Calu3 (cell line): ENCODE measurements at regions not wholly inside any gene's neighbourhood (a gene's known extent, or its start where the extent isn't known, plus 50 kb on each side); places are given as distances from the start of the nearest gene placed in this dataset.

Source experiments
- BruUV-seq: library from RNA; stranded (reverse); fragments of 400-500 nt; replicated peaks from 2 replicates; lab custom pipeline; 2021; lab: Mats Ljungman, UMichigan
- CTCF ChIA-PET: fragments of 300-600 bp; sonication (Branson Sonifier 250); formaldehyde crosslinking; loops from one replicate; lab custom pipeline; 2022; ENCODE audit warnings: antibody characterized with exemption; lab: Charles Lee
- DNase-seq: peaks from one replicate; pipeline ENCODE4 v3.0.0; 2022
- H3K27ac Mint-ChIP-seq: one replicate; pipeline ENCODE4 v1.8.0; 2022; ENCODE audit warnings: mixed read lengths; ENCODE audit not compliant: unreplicated experiment
- H3K27me3 Mint-ChIP-seq: one replicate; pipeline ENCODE4 v1.8.0; 2022; ENCODE audit warnings: mixed read lengths; ENCODE audit not compliant: unreplicated experiment
- H3K36me3 Mint-ChIP-seq: one replicate; pipeline ENCODE4 v1.8.0; 2022; ENCODE audit warnings: mild to moderate bottlenecking, moderate library complexity, mixed read lengths; ENCODE audit not compliant: insufficient read depth, unreplicated experiment
- H3K4me1 Mint-ChIP-seq: one replicate; pipeline ENCODE4 v1.8.0; 2022; ENCODE audit warnings: mild to moderate bottlenecking, low read depth, mixed read lengths; ENCODE audit not compliant: unreplicated experiment
- H3K4me3 Mint-ChIP-seq: one replicate; pipeline ENCODE4 v1.8.0; 2022; ENCODE audit warnings: mild to moderate bottlenecking, low read depth, moderate library complexity, mixed read lengths; ENCODE audit not compliant: unreplicated experiment
- H3K9me3 Mint-ChIP-seq: one replicate; pipeline ENCODE4 v1.8.0; 2022; ENCODE audit warnings: low read depth, mixed read lengths; ENCODE audit not compliant: unreplicated experiment
- CTCF ChIP-seq: fragments of 200-600 bp; IDR thresholded peaks from one replicate; pipeline ENCODE4 v1.8.0; 2022; ENCODE audit warnings: antibody characterized with exemption; ENCODE audit not compliant: unreplicated experiment
- intact Hi-C: fragments of 100-400 bp; cut with micrococcal nuclease; formaldehyde crosslinking; loops from one replicate; pipeline ENCODE4 v1.10.0; 2022; ENCODE audit not compliant: unreplicated experiment

- H3K27ac Mint-ChIP-seq: no peak overlapping the region
- no peaks in the 10 kb centered on the region for H3K36me3 Mint-ChIP-seq
- no peak overlapping the region for H3K4me3 Mint-ChIP-seq
- no peaks in the 10 kb centered on the region for H3K27me3 Mint-ChIP-seq
- CTCF ChIA-PET: interaction anchor here (0.7 kb wide), 1 partner anchor 235 kb away, joined by 3 read pairs; no protein-coding TSS in a partner anchor
- no TSS peak for BruUV-seq
- H3K9me3 Mint-ChIP-seq: no peaks in the 10 kb centered on the region
- no peak for DNase-seq
- no peaks in the 10 kb centered on the region for H3K4me1 Mint-ChIP-seq
- intact Hi-C loops: no loop called here
- TF ChIP-seq CTCF: no peak
Observed at GRCh38 chr3:31227131-31227562, 305.6 kb upstream of the STT3B start.

GRCh38 chr3:31230425-31231223 lies 302.1 kb upstream of the STT3B start:
- no peak for DNase-seq
- H3K4me3 Mint-ChIP-seq: no peak overlapping the region
- H3K9me3 Mint-ChIP-seq: no peaks in the 10 kb centered on the region
- TF ChIP-seq CTCF: no peak
- CTCF ChIA-PET: interaction anchor here (0.6 kb wide), 1 partner anchor 1576 kb away, joined by 7 read pairs; no protein-coding TSS in a partner anchor
- no peaks in the 10 kb centered on the region for H3K36me3 Mint-ChIP-seq
- BruUV-seq: no TSS peak
- no peaks in the 10 kb centered on the region for H3K27me3 Mint-ChIP-seq
- H3K27ac Mint-ChIP-seq: no peak overlapping the region
- no peaks in the 10 kb centered on the region for H3K4me1 Mint-ChIP-seq
- intact Hi-C loops: no loop called here

GRCh38 chr3:31232055-31233025 lies 300.4 kb upstream of the STT3B start:
- CTCF ChIA-PET: no interaction called here
- no peak for TF ChIP-seq CTCF
- no peak overlapping the region for H3K27ac Mint-ChIP-seq
- H3K36me3 Mint-ChIP-seq: no peaks in the 10 kb centered on the region
- DNase-seq: no peak
- H3K9me3 Mint-ChIP-seq: no peaks in the 10 kb centered on the region
- intact Hi-C loops: no loop called here
- BruUV-seq: no TSS peak
- H3K27me3 Mint-ChIP-seq: no peaks in the 10 kb centered on the region
- no peak overlapping the region for H3K4me3 Mint-ChIP-seq
- no peaks in the 10 kb centered on the region for H3K4me1 Mint-ChIP-seq

- no peaks in the 10 kb centered on the region for H3K9me3 Mint-ChIP-seq
- no peaks in the 10 kb centered on the region for H3K27me3 Mint-ChIP-seq
- no peak for TF ChIP-seq CTCF
- BruUV-seq: no TSS peak
- H3K4me1 Mint-ChIP-seq: no peaks in the 10 kb centered on the region
- H3K27ac Mint-ChIP-seq: no peak overlapping the region
- intact Hi-C loops: no loop called here
- no peaks in the 10 kb centered on the region for H3K36me3 Mint-ChIP-seq
- CTCF ChIA-PET: no interaction called here
- no peak for DNase-seq
- no peak overlapping the region for H3K4me3 Mint-ChIP-seq
Observed at GRCh38 chr3:31234145-31234544, 298.6 kb upstream of the STT3B start.
